HCT116 (cell line): ENCODE measurements at regions not wholly inside any gene's neighbourhood (a gene's known extent, or its start where the extent isn't known, plus 50 kb on each side); places are given as distances from the start of the nearest gene placed in this dataset.

Experiments
- ATAC-seq: fragments of 200-7000 bp; cut with Tn5 transposase; 2 replicates; pipeline ENCODE4 v1.9.1; 2020; ENCODE audit warnings: mild to moderate bottlenecking, moderate library complexity
- BruUV-seq: library from RNA; stranded (reverse); fragments of 400-500 nt; replicated peaks from 2 replicates; lab custom pipeline; 2021; lab: Mats Ljungman, UMichigan
- CTCF ChIA-PET: fragments of 300-600 bp; sonication (Branson Sonifier 250); formaldehyde crosslinking; loops from one replicate; lab custom pipeline; 2021; ENCODE audit warnings: antibody characterized with exemption; lab: Charles Lee
- POLR2A ChIA-PET: fragments of 300-600, 350-600 bp; sonication (Branson Sonifier 250); formaldehyde crosslinking; loops from one replicate; lab custom pipeline; 2021; ENCODE audit warnings: antibody characterized with exemption; lab: Charles Lee
- RAD21 ChIA-PET, 2 experiments: fragments of 300-600 bp; sonication (Branson Sonifier 250); formaldehyde crosslinking; loops; one replicate each; lab custom pipeline; 2023; ENCODE audit warnings: low total read pairs in 2 of 2; ENCODE audit not compliant: uncharacterized antibody in 2 of 2, unreplicated experiment in 2 of 2, low non-redundant PET in 1 of 2; lab: Charles Lee
- DNase-seq: peaks from one replicate; pipeline ENCODE4 v3.0.0-alpha.2; 2010; ENCODE audit warnings: low read depth, low spot score
- H2AFZ ChIP-seq: fragments of 200-600 bp; shearing (Covaris generic), sonication (generic); 2 replicates; pipeline ENCODE4 v1.6.1; 2017; ENCODE audit warnings: low read depth, mixed run types, mixed read lengths, antibody characterized with exemption, low read length; ENCODE audit not compliant: poor library complexity, severe bottlenecking
- H3K27ac ChIP-seq: 2 replicates; pipeline ENCODE4 v1.5.1; 2012; ENCODE audit warnings: low read depth, low read length
- H3K27me3 ChIP-seq: fragments of 200-600 bp; sonication (generic); 2 replicates; pipeline ENCODE4 v1.6.1; 2016; ENCODE audit warnings: mixed run types, low read length, mixed read lengths; ENCODE audit not compliant: insufficient read depth
- H3K36me3 ChIP-seq, 2 experiments: fragments of 200-500 bp in 1 of 2; fragments of 200-600 bp in 1 of 2; sonication (Bioruptor generic) in 1 of 2; sonication (generic) in 1 of 2; 2 replicates each; pipeline versions ENCODE4 v1.5.1 to v1.6.1; 2014 to 2016; ENCODE audit warnings: low read length in 2 of 2, inconsistent platforms in 1 of 2, mixed read lengths in 1 of 2, mixed run types in 1 of 2; ENCODE audit not compliant: insufficient read depth in 2 of 2, control insufficient read depth in 1 of 2
- H3K4me1 ChIP-seq, 2 experiments: fragments of 200-600 bp in 1 of 2; sonication (generic) in 1 of 2; 2 replicates each; pipeline versions ENCODE4 v1.5.1 to v1.6.1; 2012 to 2017; ENCODE audit warnings: low read length in 2 of 2, inconsistent platforms in 1 of 2, mild to moderate bottlenecking in 1 of 2, mixed read lengths in 1 of 2, mixed run types in 1 of 2, moderate library complexity in 1 of 2; ENCODE audit not compliant: insufficient read depth in 2 of 2, control insufficient read depth in 1 of 2
- H3K4me2 ChIP-seq: fragments of 200-600 bp; sonication (generic); 2 replicates; pipeline ENCODE4 v1.6.1; 2017; ENCODE audit warnings: mixed run types, low read length, mixed read lengths
- H3K4me3 ChIP-seq, 2 experiments: fragments of 200-600 bp in 1 of 2; sonication (generic) in 1 of 2; replicated peaks in 1 of 2; 2 replicates each; pipeline ENCODE4 v1.5.1; 2011 to 2016; ENCODE audit warnings: low read length in 2 of 2, control low read depth in 1 of 2, low read depth in 1 of 2, mild to moderate bottlenecking in 1 of 2, mixed read lengths in 1 of 2, mixed run types in 1 of 2
- H3K79me2 ChIP-seq: fragments of 200-600 bp; sonication (generic); 2 replicates; pipeline ENCODE4 v1.6.1; 2017; ENCODE audit warnings: mild to moderate bottlenecking, mixed run types, low read length, moderate library complexity, mixed read lengths; ENCODE audit not compliant: insufficient read depth
- H3K9ac ChIP-seq: fragments of 200-600 bp; sonication (generic); 2 replicates; pipeline ENCODE4 v1.6.1; 2016; ENCODE audit warnings: low read length, mixed read lengths
- H3K9me2 ChIP-seq: fragments of 200-600 bp; sonication (generic), shearing (Covaris generic); 2 replicates; pipeline ENCODE4 v1.6.1; 2017; ENCODE audit warnings: mixed run types, mild to moderate bottlenecking, moderate library complexity; ENCODE audit not compliant: insufficient read depth
- H3K9me3 ChIP-seq, 2 experiments: fragments of 200-500 bp in 1 of 2; fragments of 200-600 bp in 1 of 2; sonication (Bioruptor generic) in 1 of 2; sonication (generic) in 1 of 2; 2 replicates each; pipeline ENCODE4 v1.6.1; 2014 to 2017; ENCODE audit warnings: low read length in 2 of 2, mixed read lengths in 2 of 2, inconsistent platforms in 1 of 2, low read depth in 1 of 2, mild to moderate bottlenecking in 1 of 2, mixed run types in 1 of 2, moderate library complexity in 1 of 2; ENCODE audit not compliant: control insufficient read depth in 1 of 2, insufficient read depth in 1 of 2
- H4K20me1 ChIP-seq: fragments of 200-600 bp; sonication (generic), shearing (Covaris generic); 2 replicates; pipeline ENCODE4 v1.6.1; 2017; ENCODE audit warnings: mixed run types, mild to moderate bottlenecking, moderate library complexity; ENCODE audit not compliant: insufficient read depth
- CEBPB ChIP-seq: IDR thresholded peaks from 2 replicates; pipeline ENCODE4 v1.6.1; 2012; ENCODE audit warnings: low read depth
- POLR2A ChIP-seq: IDR thresholded peaks from 2 replicates; pipeline ENCODE4 v1.7.0; 2011; ENCODE audit warnings: borderline replicate concordance; ENCODE audit not compliant: insufficient read depth, insufficient read length; ENCODE audit errors: extremely low read depth
- TCF7L2 ChIP-seq: IDR thresholded peaks from 2 replicates; pipeline ENCODE4 v1.7.0; 2011; ENCODE audit warnings: borderline replicate concordance, inconsistent platforms; ENCODE audit not compliant: insufficient read depth, insufficient read length; ENCODE audit errors: extremely low read depth
- YY1 ChIP-seq: IDR thresholded peaks from 2 replicates; pipeline ENCODE4 v1.6.1; 2011; ENCODE audit warnings: low read length, low read depth, moderate library complexity, mild to moderate bottlenecking; ENCODE audit not compliant: insufficient replicate concordance; ENCODE audit errors: extremely low read depth
- ZFX ChIP-seq: fragments of 450-650 bp; IDR thresholded peaks from 2 replicates; pipeline ENCODE4 v1.6.1; 2017
- intact Hi-C: fragments of 100-400 bp; cut with micrococcal nuclease; formaldehyde crosslinking; loops from 2 replicates; pipeline ENCODE4 v1.10.0; 2022
- TF ChIP-seq, protein P1 (sequence below): IDR thresholded peaks from 2 replicates; pipeline ENCODE4 v1.6.1; 2012; ENCODE audit warnings: low read depth

DNA sequence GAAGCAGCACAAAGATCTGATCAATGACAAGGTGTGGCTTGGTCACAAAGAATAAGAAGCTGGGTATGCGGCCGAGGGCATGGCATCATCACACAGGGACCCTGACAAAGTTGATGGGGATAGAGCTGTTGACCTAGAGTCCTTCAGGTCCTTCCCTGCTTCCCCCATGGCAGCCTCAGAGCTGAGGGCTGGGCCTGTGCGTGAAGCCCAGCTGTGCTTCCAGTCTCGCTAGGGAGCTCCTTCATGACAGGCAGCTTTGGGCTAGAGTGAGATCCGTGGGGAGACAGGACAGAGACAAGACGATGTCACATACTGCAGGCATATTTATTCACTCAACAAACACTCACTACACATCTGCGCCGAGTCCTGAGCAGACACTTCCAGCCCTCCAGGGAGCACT lies 56.4 kb upstream of the NEURL1B start (continued):
- TF ChIP-seq YY1 (no peak), CEBPB (no peak)
- TF ChIP-seq, protein P1, sequence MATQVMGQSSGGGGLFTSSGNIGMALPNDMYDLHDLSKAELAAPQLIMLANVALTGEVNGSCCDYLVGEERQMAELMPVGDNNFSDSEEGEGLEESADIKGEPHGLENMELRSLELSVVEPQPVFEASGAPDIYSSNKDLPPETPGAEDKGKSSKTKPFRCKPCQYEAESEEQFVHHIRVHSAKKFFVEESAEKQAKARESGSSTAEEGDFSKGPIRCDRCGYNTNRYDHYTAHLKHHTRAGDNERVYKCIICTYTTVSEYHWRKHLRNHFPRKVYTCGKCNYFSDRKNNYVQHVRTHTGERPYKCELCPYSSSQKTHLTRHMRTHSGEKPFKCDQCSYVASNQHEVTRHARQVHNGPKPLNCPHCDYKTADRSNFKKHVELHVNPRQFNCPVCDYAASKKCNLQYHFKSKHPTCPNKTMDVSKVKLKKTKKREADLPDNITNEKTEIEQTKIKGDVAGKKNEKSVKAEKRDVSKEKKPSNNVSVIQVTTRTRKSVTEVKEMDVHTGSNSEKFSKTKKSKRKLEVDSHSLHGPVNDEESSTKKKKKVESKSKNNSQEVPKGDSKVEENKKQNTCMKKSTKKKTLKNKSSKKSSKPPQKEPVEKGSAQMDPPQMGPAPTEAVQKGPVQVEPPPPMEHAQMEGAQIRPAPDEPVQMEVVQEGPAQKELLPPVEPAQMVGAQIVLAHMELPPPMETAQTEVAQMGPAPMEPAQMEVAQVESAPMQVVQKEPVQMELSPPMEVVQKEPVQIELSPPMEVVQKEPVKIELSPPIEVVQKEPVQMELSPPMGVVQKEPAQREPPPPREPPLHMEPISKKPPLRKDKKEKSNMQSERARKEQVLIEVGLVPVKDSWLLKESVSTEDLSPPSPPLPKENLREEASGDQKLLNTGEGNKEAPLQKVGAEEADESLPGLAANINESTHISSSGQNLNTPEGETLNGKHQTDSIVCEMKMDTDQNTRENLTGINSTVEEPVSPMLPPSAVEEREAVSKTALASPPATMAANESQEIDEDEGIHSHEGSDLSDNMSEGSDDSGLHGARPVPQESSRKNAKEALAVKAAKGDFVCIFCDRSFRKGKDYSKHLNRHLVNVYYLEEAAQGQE: no peak

DNA sequence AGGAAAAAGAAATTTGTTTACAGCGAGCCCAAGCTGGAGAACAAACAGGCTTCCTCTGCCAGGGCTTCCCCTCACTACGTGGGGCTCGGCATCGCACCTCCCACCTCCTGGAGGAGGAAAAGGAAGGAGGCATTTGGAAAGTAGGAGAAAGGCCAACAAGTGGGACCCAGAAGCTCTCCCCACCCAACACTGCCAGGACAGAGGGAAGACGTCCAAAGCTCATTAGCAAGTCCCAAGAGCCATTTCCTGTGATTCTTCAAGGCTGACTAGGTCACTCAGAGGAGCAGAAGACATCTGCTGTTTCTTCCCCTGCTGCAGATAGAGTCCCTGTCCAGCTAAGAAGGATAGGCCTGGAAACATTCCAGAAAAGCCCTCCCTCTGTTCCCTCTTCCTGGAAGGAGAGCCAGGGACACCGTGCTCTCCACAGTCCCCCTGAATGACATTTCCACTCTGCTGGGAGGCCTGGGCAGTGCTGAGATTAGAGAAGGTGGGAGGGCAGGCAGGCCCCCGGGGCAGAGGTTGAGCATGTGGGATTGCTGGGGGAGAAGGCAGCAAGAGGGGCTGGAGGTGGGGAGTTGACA lies 57.0 kb upstream of the NEURL1B start:
- ATAC-seq (no peak), DNase-seq (no peak)
- CTCF ChIA-PET: no interaction called here
- H4K20me1 ChIP-seq: no peaks in the 10 kb centered on the region
- H3K4me1 ChIP-seq: no peaks in the 10 kb centered on the region
- no peak overlapping the region for H3K4me3 ChIP-seq
- no peaks in the 10 kb centered on the region for H3K9me2 ChIP-seq
- intact Hi-C loops: no loop called here
- no peaks in the 10 kb centered on the region for H3K79me2 ChIP-seq
- no peak overlapping the region for H3K4me2 ChIP-seq
- POLR2A ChIA-PET: no interaction called here
- RAD21 ChIA-PET: no interaction called here
- no TSS peak for BruUV-seq
- no peak overlapping the region for H3K27ac ChIP-seq
- no peaks in the 10 kb centered on the region for H3K9me3 ChIP-seq
- TF ChIP-seq, protein P1: no peak
- TF ChIP-seq TCF7L2 (no peak), ZFX (no peak), POLR2A (no peak)
- TF ChIP-seq, all 23 proteins: peak for 0
- Histone ChIP-seq H3K36me3 (no peaks in the 10 kb centered on the region), H3K9ac (no peak overlapping the region), H3K27me3 (peaks cover 13% of the 10 kb centered on the region; the same call in 1 of the 2 replicates), H2AFZ (no peak overlapping the region)
